ENCODE measurements at regions not wholly inside any gene's neighbourhood (a gene's known extent, or its start where the extent isn't known, plus 50 kb on each side); places are given as distances from the start of the nearest gene placed in this dataset.
A peak's percentile ranks its signal among the peaks of the same experiment; 100 is the strongest.

DNA sequence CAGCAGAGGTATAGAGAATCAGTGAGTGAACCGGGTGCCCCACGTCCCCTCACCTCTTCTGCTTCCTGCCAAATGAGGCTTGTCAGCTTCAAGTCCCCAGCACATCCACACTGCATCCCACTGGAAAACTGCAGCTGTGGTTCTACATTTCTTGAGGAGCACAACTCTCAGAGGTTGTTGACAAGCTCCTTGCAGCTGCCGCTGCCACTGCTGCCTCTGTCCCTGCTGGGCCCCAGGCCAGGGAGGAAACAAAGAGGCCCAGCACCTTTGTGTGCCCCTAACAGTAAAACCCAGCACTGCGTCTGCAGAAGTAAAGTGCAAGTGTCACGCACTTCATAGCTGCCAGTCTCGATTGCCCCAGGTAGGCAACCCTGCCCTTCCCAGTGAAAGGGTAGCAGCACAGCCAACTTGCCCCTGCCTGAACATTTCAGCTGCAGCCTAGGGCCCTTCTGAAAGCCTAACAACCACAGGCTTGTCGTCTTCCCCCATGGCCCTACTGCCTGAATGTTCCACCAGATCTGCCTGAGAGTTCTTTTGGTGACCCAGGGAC, 1162.1 kb upstream of the USP15 start:
- peak in 1 of 2 donors; percentile 22 for ATAC-seq (ENCODE audit: low FRiP score in 2 of 2)
- Histone ChIP-seq H3K4me1 (no peaks in the 10 kb centered on the region), H3K36me3 (no peaks in the 10 kb centered on the region), H3K27me3 (no peaks in the 10 kb centered on the region), H3K27ac (no peak overlapping the region), H3K4me3 (no peak overlapping the region), H3K9me3 (no peaks in the 10 kb centered on the region)
- DNase-seq, result peak in 1 of 2 donors; percentile 24
- no peak for TF ChIP-seq POLR2A (IDR thresholded peaks at IDR 0.05)
- TF ChIP-seq POLR2AphosphoS5 (IDR thresholded peaks at IDR 0.05), result no peak
- TF ChIP-seq, protein P1, sequence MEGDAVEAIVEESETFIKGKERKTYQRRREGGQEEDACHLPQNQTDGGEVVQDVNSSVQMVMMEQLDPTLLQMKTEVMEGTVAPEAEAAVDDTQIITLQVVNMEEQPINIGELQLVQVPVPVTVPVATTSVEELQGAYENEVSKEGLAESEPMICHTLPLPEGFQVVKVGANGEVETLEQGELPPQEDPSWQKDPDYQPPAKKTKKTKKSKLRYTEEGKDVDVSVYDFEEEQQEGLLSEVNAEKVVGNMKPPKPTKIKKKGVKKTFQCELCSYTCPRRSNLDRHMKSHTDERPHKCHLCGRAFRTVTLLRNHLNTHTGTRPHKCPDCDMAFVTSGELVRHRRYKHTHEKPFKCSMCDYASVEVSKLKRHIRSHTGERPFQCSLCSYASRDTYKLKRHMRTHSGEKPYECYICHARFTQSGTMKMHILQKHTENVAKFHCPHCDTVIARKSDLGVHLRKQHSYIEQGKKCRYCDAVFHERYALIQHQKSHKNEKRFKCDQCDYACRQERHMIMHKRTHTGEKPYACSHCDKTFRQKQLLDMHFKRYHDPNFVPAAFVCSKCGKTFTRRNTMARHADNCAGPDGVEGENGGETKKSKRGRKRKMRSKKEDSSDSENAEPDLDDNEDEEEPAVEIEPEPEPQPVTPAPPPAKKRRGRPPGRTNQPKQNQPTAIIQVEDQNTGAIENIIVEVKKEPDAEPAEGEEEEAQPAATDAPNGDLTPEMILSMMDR (IDR thresholded peaks at IDR 0.05), result no peak
- TF ChIP-seq EP300 (IDR thresholded peaks at IDR 0.05), result no peak
- WGBS, 2 donors, result 58 to 61% methylated on average over 7 of the region's 7 CpGs

DNA sequence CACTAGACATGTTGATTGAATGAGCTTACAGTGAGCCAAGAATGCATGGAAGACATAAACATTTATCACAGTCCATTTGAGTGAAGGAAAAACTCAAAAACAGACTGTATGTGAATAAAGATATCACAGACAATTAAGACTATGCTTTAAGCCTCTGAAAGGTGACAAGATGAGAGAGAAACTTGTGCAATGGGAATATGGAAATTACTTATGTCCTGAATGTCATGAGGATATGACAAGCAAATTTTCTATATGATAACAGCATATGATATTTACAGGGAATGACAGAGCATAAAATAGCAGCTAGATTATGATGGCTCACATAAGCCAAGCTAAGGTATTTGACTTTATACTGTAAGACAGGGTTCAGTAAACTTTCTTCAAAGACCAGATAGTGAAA, 1153.1 kb upstream of the USP15 start:
- TF ChIP-seq, protein P1 (IDR thresholded peaks at IDR 0.05), result no peak
- no peak overlapping the region for H3K27ac ChIP-seq
- H3K9me3 ChIP-seq, result peaks cover 3 to 11% (median 6%) of the 10 kb centered on the region in 4 donors
- DNase-seq, result no peak
- H3K27me3 ChIP-seq, result no peaks in the 10 kb centered on the region
- no peak overlapping the region for H3K4me3 ChIP-seq
- no peaks in the 10 kb centered on the region for H3K4me1 ChIP-seq
- no peaks in the 10 kb centered on the region for H3K36me3 ChIP-seq
- ATAC-seq (ENCODE audit: low FRiP score in 2 of 2), result no peak

DNA sequence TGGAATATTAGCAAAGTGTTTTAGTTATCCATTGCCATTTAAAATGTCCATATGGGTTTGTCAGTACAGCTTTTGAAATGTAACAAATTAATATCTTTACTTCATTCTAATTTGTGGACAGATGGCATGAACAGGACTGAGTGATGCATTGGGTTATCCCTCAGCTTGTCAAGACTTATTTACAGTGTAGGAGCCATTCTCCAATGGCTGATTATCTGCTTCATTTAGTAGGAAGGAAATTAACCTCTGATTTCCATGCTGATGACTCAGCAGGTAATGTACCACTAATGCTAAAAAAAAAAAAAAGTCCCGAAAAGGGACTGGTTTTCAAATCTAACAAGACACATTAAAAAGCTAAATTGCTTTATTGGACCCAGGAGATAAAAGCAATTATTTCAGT, 1149.0 kb upstream of the USP15 start:
- no peak for DNase-seq
- ATAC-seq (ENCODE audit: low FRiP score in 2 of 2), result no peak

DNA sequence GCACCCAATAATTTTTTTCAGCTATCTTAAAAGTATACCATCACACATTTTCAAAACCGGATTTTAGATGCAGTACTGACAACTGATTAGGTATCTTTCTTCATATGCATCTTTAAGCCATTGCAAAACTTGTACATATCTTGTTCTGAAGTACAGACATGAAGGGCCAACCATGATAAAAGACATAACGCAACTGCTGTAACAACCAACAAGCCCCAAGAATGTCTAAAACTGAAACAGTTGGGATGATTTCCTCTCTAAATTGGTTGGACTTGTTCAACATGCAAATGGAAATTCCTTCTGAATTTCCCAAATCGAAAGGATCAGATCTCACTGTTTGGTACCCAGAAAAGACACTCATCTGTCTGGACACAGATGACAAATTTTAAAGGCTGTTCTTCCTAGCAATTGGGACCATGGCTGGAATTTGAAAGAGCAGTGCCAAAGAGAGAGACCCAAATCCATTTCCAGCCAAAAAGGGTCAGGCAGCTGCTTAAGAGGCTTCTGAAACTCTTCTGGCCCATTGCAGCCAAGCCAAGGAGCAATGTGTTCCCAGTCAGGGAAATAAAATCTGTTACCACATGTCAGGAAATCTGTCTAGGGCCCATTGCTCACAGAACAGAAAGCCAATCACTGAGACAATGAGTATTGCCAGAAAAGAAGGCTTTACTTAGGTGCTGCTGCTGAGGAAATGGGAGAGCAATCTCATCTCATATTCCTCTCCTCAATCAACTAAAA, 1122.4 kb upstream of the USP15 start:
- ATAC-seq (ENCODE audit: low FRiP score in 2 of 2), result no peak
- Histone ChIP-seq H3K36me3 (no peaks in the 10 kb centered on the region), H3K27me3 (no peaks in the 10 kb centered on the region), H3K27ac (no peak overlapping the region), H3K9me3 (no peaks in the 10 kb centered on the region), H3K4me3 (no peak overlapping the region), H3K4me1 (no peaks in the 10 kb centered on the region)
- no peak for DNase-seq
- WGBS, 2 donors, result 79 to 81% methylated on average over 3 of the region's 3 CpGs
- TF ChIP-seq EP300 (IDR thresholded peaks at IDR 0.05) (no peak), POLR2A (IDR thresholded peaks at IDR 0.05) (no peak), POLR2AphosphoS5 (IDR thresholded peaks at IDR 0.05) (no peak)
- TF ChIP-seq, protein P1 (IDR thresholded peaks at IDR 0.05), result no peak

More for the DNA sequence above, 1149.0 kb upstream of the USP15 start:
- H3K9me3 ChIP-seq, result peaks cover 0 to 9% (median 0%) of the 10 kb centered on the region in 4 donors
- no peaks in the 10 kb centered on the region for H3K36me3 ChIP-seq
- 83 to 91% methylated on average over 1 of the region's 1 CpG for whole genome bisulfite sequencing, 2 donors
- no peaks in the 10 kb centered on the region for H3K27me3 ChIP-seq
- H3K4me1 ChIP-seq, result no peaks in the 10 kb centered on the region
- TF ChIP-seq POLR2AphosphoS5 (IDR thresholded peaks at IDR 0.05) (no peak), EP300 (IDR thresholded peaks at IDR 0.05) (no peak), POLR2A (IDR thresholded peaks at IDR 0.05) (no peak)
- TF ChIP-seq, protein P1 (IDR thresholded peaks at IDR 0.05), result no peak
- no peak overlapping the region for H3K4me3 ChIP-seq
- H3K27ac ChIP-seq, result no peak overlapping the region

DNA sequence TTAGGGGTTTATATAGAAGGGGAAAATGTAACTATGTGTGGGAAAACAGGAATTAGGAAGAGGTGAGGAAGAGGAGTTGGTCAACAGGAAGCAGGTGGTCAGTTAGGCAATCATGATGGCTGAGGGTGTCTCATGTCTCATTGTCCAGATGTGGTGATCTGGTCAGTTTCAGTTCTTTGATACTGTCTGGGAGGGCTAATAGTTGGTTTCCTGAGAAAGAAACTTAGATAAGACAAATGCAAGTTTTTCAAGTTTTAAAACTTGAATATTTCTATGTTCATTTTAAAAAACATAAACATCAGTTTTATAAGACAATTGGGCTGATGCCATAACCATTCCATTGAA, 1121.8 kb upstream of the USP15 start:
- Histone ChIP-seq H3K4me1 (no peaks in the 10 kb centered on the region), H3K36me3 (no peaks in the 10 kb centered on the region), H3K27me3 (no peaks in the 10 kb centered on the region), H3K27ac (no peak overlapping the region), H3K9me3 (no peaks in the 10 kb centered on the region), H3K4me3 (no peak overlapping the region)
- TF ChIP-seq EP300 (IDR thresholded peaks at IDR 0.05) (no peak), POLR2AphosphoS5 (IDR thresholded peaks at IDR 0.05) (no peak), POLR2A (IDR thresholded peaks at IDR 0.05) (no peak)
- TF ChIP-seq, protein P1 (IDR thresholded peaks at IDR 0.05), result no peak
- no peak for DNase-seq
- no peak for ATAC-seq (ENCODE audit: low FRiP score in 2 of 2)
